ENCODE measurements at regions not wholly inside any gene's neighbourhood (a gene's known extent, or its start where the extent isn't known, plus 50 kb on each side); places are given as distances from the start of the nearest gene placed in this dataset.
"Not testable (repeated sequence)": the region's sequence is repeated elsewhere in the genome, so short reads cannot be mapped to it uniquely, and the experiment has no call there.

GRCh38 chr15:92705764-92706163 is 50.2 kb upstream of the FAM174B start:
- no peak for DNase-seq (ENCODE audit: low spot score)

GRCh38 chr15:92706201-92706600 is 50.6 kb upstream of the FAM174B start:
- no peak for DNase-seq (ENCODE audit: low spot score)

- DNase-seq (ENCODE audit: low spot score) = no peak
Observed at GRCh38 chr15:92707880-92708551, 52.4 kb upstream of the FAM174B start.

GRCh38 chr15:92708635-92709034 is 53.1 kb upstream of the FAM174B start:
- DNase-seq (ENCODE audit: low spot score) = no peak

GRCh38 chr15:92709110-92709790 is 53.7 kb upstream of the FAM174B start:
- no peak for DNase-seq (ENCODE audit: low spot score)

GRCh38 chr15:92711457-92711831 is 55.9 kb upstream of the FAM174B start:
- no peak for DNase-seq (ENCODE audit: low spot score)

- DNase-seq (ENCODE audit: low spot score) = no peak
Observed at GRCh38 chr15:92714077-92714476, 58.5 kb upstream of the FAM174B start.

GRCh38 chr15:92714477-92715401 is 59.2 kb upstream of the FAM174B start:
- DNase-seq (ENCODE audit: low spot score) = peak; percentile 47

- no peak for DNase-seq (ENCODE audit: low spot score)
Observed at GRCh38 chr15:92715758-92716157, 60.2 kb upstream of the FAM174B start.

GRCh38 chr15:92719021-92719420 is 63.4 kb upstream of the FAM174B start:
- DNase-seq (ENCODE audit: low spot score) = no peak

- peak; percentile 66 for DNase-seq (ENCODE audit: low spot score)
Observed at GRCh38 chr15:92724144-92724543, 68.6 kb upstream of the FAM174B start.

GRCh38 chr15:92725171-92725570 is 69.6 kb upstream of the FAM174B start:
- DNase-seq (ENCODE audit: low spot score) = no peak

GRCh38 chr15:92728266-92728665 is 72.7 kb upstream of the FAM174B start:
- DNase-seq (ENCODE audit: low spot score) = no peak

- no peak for DNase-seq (ENCODE audit: low spot score)
Observed at GRCh38 chr15:92733090-92733933, 77.7 kb upstream of the FAM174B start.

GRCh38 chr15:92733934-92734521 is 78.5 kb upstream of the FAM174B start:
- no peak for DNase-seq (ENCODE audit: low spot score)

- not testable (repeated sequence) for DNase-seq (ENCODE audit: low spot score)
Observed at GRCh38 chr15:92739246-92739645, 83.7 kb upstream of the FAM174B start.

- DNase-seq (ENCODE audit: low spot score) = no peak
Observed at GRCh38 chr15:92745845-92746271, 90.3 kb upstream of the FAM174B start.

GRCh38 chr15:92747047-92747446 is 91.5 kb upstream of the FAM174B start:
- DNase-seq (ENCODE audit: low spot score) = no peak

GRCh38 chr15:92749216-92749615 is 93.6 kb upstream of the FAM174B start:
- DNase-seq (ENCODE audit: low spot score) = no peak

GRCh38 chr15:92749946-92750345 is 94.4 kb upstream of the FAM174B start:
- DNase-seq (ENCODE audit: low spot score) = no peak

- no peak for DNase-seq (ENCODE audit: low spot score)
Observed at GRCh38 chr15:92751528-92751927, 96.0 kb upstream of the FAM174B start.

Data from COLO829 (cell line).